SK-N-MC (cell line): ENCODE measurements at regions not wholly inside any gene's neighbourhood (a gene's known extent, or its start where the extent isn't known, plus 50 kb on each side); places are given as distances from the start of the nearest gene placed in this dataset.

Experiments used
- EZH2 ChIP-seq: fragments of 200-600 bp; sonication (generic); IDR thresholded peaks from one replicate; pipeline ENCODE4 v1.6.1; 2017; ENCODE audit warnings: antibody characterized with exemption
- FOXP2 ChIP-seq: optimal IDR thresholded peaks from 2 replicates; pipeline ENCODE3; 2011; ENCODE audit warnings: mild to moderate bottlenecking, moderate library complexity; ENCODE audit not compliant: insufficient read depth; ENCODE audit errors: extremely low read length, control extremely low read depth
- POLR2AphosphoS5 ChIP-seq: IDR thresholded peaks from 2 replicates; pipeline ENCODE4 v1.6.1; 2012; ENCODE audit warnings: mild to moderate bottlenecking, low read depth, low read length, borderline replicate concordance

DNA sequence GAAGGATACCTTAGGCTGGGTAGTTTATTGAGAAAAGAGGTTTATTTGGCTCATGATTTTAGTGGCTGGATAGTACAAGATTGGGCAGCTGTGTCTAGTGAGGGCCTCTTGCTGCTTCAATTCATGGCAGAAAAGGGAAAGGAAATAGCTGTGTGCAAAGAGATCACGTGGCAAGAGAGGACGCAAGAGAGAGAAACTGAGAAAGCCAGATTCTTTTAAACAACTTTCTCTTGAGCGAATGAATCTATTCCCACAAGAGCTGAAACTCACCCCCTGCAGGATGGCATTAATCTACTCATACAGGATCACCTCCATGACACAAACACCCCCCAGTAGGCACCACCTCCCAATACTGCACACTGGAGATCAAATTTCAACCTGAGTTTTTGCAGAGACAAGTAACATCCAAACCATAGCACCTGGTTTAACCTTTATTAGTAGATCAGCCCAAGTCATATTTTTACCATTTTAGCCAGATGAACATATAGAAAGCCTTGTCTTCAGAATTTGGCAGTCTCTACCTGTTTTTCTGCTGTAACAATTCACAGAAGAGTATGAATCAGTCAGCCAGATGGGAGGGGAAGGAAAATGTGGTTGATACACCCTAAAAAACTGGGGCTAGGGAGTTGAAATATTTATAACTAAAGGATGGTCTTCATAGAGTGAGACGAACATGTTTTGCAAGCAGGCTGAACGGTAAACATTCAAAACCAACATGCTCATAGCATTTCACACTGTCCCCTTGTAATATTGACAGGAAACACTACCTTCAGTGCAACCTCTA lies 73.9 kb upstream of the NCKAP5 start:
- TF ChIP-seq FOXP2 (no peak), EZH2 (no peak), POLR2AphosphoS5 (no peak)
